Activated gamma-delta T cell treated with anti-CD3 and anti-CD28 coated beads, Interleukin-2, amount 50 U/mL, for 16 hours (primary cell): ENCODE measurements at regions not wholly inside any gene's neighbourhood (a gene's known extent, or its start where the extent isn't known, plus 50 kb on each side); places are given as distances from the start of the nearest gene placed in this dataset.
"Not testable (repeated sequence)": the region's sequence is repeated elsewhere in the genome, so short reads cannot be mapped to it uniquely, and the experiment has no call there.

ENCODE experiments used
- DNase-seq: peaks from one replicate; pipeline ENCODE4 v3.0.0-alpha.2; 2020; ENCODE audit warnings: low read depth

GRCh38 chr7:25714013-25714412 is 438.0 kb upstream of the NFE2L3 start:
- no peak for DNase-seq

- DNase-seq, result no peak
Observed at GRCh38 chr7:25716421-25716820, 435.6 kb upstream of the NFE2L3 start.

- no peak for DNase-seq
Observed at GRCh38 chr7:25718596-25718995, 433.4 kb upstream of the NFE2L3 start.

GRCh38 chr7:25719190-25719896 is 432.7 kb upstream of the NFE2L3 start:
- no peak for DNase-seq

GRCh38 chr7:25720427-25720826 is 431.6 kb upstream of the NFE2L3 start:
- no peak for DNase-seq

- DNase-seq, result no peak
Observed at GRCh38 chr7:25722856-25723255, 429.1 kb upstream of the NFE2L3 start.

GRCh38 chr7:25725451-25725850 is 426.5 kb upstream of the NFE2L3 start:
- no peak for DNase-seq

- DNase-seq, result no peak
Observed at GRCh38 chr7:25726170-25726780, 425.7 kb upstream of the NFE2L3 start.

- DNase-seq, result no peak
Observed at GRCh38 chr7:25726781-25727311, 425.2 kb upstream of the NFE2L3 start.

GRCh38 chr7:25727446-25727845 is 424.6 kb upstream of the NFE2L3 start:
- DNase-seq, result no peak

- DNase-seq, result no peak
Observed at GRCh38 chr7:25727876-25728275, 424.1 kb upstream of the NFE2L3 start.

- DNase-seq, result no peak
Observed at GRCh38 chr7:25731068-25731845, 420.7 kb upstream of the NFE2L3 start.

GRCh38 chr7:25731846-25732245 is 420.2 kb upstream of the NFE2L3 start:
- DNase-seq, result no peak

- DNase-seq, result no peak
Observed at GRCh38 chr7:25732766-25733217, 419.2 kb upstream of the NFE2L3 start.

- no peak for DNase-seq
Observed at GRCh38 chr7:25735674-25736242, 416.2 kb upstream of the NFE2L3 start.

GRCh38 chr7:25738528-25738927 is 413.5 kb upstream of the NFE2L3 start:
- no peak for DNase-seq

GRCh38 chr7:25739143-25739542 is 412.9 kb upstream of the NFE2L3 start:
- DNase-seq, result no peak

GRCh38 chr7:25742316-25742715 is 409.7 kb upstream of the NFE2L3 start:
- DNase-seq, result no peak

- not testable (repeated sequence) for DNase-seq
Observed at GRCh38 chr7:25743670-25744451, 408.1 kb upstream of the NFE2L3 start.

GRCh38 chr7:25750744-25751508 is 401.1 kb upstream of the NFE2L3 start:
- DNase-seq, result no peak

- DNase-seq, result no peak
Observed at GRCh38 chr7:25752154-25752553, 399.8 kb upstream of the NFE2L3 start.
